SK-N-MC (cell line): ENCODE measurements at regions not wholly inside any gene's neighbourhood (a gene's known extent, or its start where the extent isn't known, plus 50 kb on each side); places are given as distances from the start of the nearest gene placed in this dataset.

Experiments used
- FOXP2 ChIP-seq: optimal IDR thresholded peaks from 2 replicates; pipeline ENCODE3; 2011; ENCODE audit warnings: mild to moderate bottlenecking, moderate library complexity; ENCODE audit not compliant: insufficient read depth; ENCODE audit errors: extremely low read length, control extremely low read depth
- POLR2AphosphoS5 ChIP-seq: IDR thresholded peaks from 2 replicates; pipeline ENCODE4 v1.6.1; 2012; ENCODE audit warnings: mild to moderate bottlenecking, low read depth, low read length, borderline replicate concordance

DNA sequence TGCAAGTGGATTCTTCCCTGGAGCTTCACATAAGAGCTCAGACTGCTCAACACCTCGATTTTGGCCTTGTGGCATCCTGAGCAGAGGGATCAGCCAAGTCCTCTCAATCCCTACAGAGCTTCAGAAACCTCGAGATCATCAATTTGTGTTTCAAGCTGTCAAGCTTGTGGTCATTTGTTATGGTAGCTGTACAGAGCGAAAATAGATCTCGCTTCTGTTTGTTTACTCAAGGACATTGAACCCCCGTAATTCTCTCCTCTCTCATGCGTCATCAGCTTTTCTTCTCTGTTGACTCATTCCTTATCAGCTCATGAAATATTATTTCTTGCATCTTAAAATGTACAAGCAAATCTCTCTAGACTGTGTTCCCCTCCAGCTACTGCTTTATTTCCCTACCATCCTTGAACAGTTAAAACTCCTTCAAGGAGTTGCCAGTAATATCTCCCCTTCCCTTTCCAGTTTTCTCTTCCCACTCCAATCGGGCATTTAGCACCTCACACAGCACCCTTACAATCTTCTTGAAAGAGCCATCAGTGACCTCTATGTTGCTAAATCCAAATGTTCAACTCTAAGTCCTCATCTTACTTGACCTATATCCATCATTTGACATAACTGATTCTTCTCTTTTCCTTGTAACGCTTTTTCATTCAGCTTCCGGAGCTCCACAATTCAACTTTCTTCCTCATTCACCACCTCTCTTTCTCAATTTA lies 106.2 kb upstream of the FAT1 start:
- no peak for TF ChIP-seq POLR2AphosphoS5
- TF ChIP-seq FOXP2 = no peak
